ENCODE measurements at regions not wholly inside any gene's neighbourhood (a gene's known extent, or its start where the extent isn't known, plus 50 kb on each side); places are given as distances from the start of the nearest gene placed in this dataset.

DNA sequence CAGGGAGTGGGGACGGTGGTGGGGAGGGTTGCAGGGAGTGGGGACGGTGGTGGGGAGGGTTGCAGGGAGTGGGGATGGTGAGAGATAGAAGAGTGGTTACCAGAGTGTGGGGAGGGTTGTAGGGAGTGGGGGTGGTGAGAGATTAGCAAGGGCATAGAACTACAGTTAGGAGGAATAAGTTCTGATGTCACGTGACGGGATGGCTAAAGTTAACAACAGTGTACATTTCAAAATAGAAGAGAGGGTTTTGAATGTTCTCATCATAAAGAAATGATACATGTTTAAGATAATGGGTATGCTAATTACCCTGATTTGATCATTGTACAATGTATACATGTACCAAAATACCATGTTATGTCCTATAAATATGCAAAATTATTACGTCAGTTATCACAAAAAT is 57.6 kb upstream of the FRMD1 start:
- Mint-ChIP-seq H3K27ac (no peak overlapping the region), H3K4me3 (no peak overlapping the region), H3K36me3 (no peaks in the 10 kb centered on the region), H3K9me3 (peaks cover 0 to 3% (median 0%) of the 10 kb centered on the region in 3 donors), H3K27me3 (peaks cover 9 to 12% of the 10 kb centered on the region in 2 donors), H3K4me1 (no peaks in the 10 kb centered on the region)
- H3K36me3 ChIP-seq (ENCODE audit: control insufficient read depth in 2 of 2, extremely low read depth in 1 of 2, insufficient read depth in 1 of 2, low read length in 1 of 2), result no peaks in the 10 kb centered on the region
- ChIA-PET CTCF (no interaction called here), POLR2A (no interaction called here)
- no peak for DNase-seq
- no peaks in the 10 kb centered on the region for H3K4me1 ChIP-seq (ENCODE audit: control insufficient read depth in 1 of 2, extremely low read depth in 1 of 2, insufficient read depth in 2 of 2, low read length in 2 of 2)
- no peaks in the 10 kb centered on the region for H3K9me3 ChIP-seq
- no peak for ATAC-seq (replicated peaks in 1 of 4)
- no peak overlapping the region for H3K27ac ChIP-seq (ENCODE audit: low read length)
- WGBS (ENCODE audit: insufficient coverage), result 60% methylated on average over 1 of the region's 5 CpGs
- no peak overlapping the region for H3K4me3 ChIP-seq (ENCODE audit: control insufficient read depth in 1 of 2, extremely low read depth in 1 of 2, low read length in 1 of 2)
- peaks cover 3 to 32% of the 10 kb centered on the region in 2 experiments for H3K27me3 ChIP-seq (replicated peaks in 1 of 2; ENCODE audit: control insufficient read depth in 2 of 2, extremely low read depth in 1 of 2, insufficient read depth in 2 of 2, low read length in 1 of 2)

DNA sequence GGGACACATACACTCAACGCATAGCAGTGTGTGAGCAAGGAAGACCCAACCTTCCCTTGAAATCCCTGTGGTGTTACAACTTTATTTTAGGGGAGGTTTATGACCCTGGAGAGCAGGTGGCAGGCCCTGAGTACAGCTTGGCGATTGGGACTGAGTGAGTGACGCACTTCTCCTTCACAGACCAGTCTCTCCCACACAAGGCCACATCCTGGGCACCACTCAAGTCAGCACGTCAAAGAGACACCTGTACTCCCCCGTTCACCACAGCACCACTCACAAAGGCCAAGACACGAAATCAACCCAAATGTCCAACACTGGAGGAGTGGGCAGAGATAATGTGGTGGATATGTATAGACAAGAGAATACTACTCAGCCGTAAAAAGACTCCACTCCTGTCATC is 57.0 kb upstream of the FRMD1 start:
- Histone ChIP-seq H3K9me3 (no peaks in the 10 kb centered on the region), H3K36me3 (ENCODE audit: control insufficient read depth in 2 of 2, extremely low read depth in 1 of 2, insufficient read depth in 1 of 2, low read length in 1 of 2) (no peaks in the 10 kb centered on the region), H3K4me3 (ENCODE audit: control insufficient read depth in 1 of 2, extremely low read depth in 1 of 2, low read length in 1 of 2) (no peak overlapping the region), H3K27me3 (replicated peaks in 1 of 2; ENCODE audit: control insufficient read depth in 2 of 2, extremely low read depth in 1 of 2, insufficient read depth in 2 of 2, low read length in 1 of 2) (peaks cover 3 to 39% of the 10 kb centered on the region in 2 experiments), H3K4me1 (ENCODE audit: control insufficient read depth in 1 of 2, extremely low read depth in 1 of 2, insufficient read depth in 2 of 2, low read length in 2 of 2) (no peaks in the 10 kb centered on the region), H3K27ac (ENCODE audit: low read length) (no peak overlapping the region)
- H3K27ac Mint-ChIP-seq, result no peak overlapping the region
- H3K4me3 Mint-ChIP-seq, result no peak overlapping the region
- DNase-seq, result no peak
- H3K9me3 Mint-ChIP-seq, result peaks cover 0 to 3% (median 0%) of the 10 kb centered on the region in 3 donors
- WGBS (ENCODE audit: insufficient coverage), result no CpG with 5 or more reads among the region's 7 CpGs
- H3K36me3 Mint-ChIP-seq, result no peaks in the 10 kb centered on the region
- POLR2A ChIA-PET, result no interaction called here
- CTCF ChIA-PET, result no interaction called here
- H3K27me3 Mint-ChIP-seq, result peaks cover 9 to 17% of the 10 kb centered on the region in 2 donors
- H3K4me1 Mint-ChIP-seq, result no peaks in the 10 kb centered on the region
- ATAC-seq (replicated peaks in 1 of 4), result no peak

DNA sequence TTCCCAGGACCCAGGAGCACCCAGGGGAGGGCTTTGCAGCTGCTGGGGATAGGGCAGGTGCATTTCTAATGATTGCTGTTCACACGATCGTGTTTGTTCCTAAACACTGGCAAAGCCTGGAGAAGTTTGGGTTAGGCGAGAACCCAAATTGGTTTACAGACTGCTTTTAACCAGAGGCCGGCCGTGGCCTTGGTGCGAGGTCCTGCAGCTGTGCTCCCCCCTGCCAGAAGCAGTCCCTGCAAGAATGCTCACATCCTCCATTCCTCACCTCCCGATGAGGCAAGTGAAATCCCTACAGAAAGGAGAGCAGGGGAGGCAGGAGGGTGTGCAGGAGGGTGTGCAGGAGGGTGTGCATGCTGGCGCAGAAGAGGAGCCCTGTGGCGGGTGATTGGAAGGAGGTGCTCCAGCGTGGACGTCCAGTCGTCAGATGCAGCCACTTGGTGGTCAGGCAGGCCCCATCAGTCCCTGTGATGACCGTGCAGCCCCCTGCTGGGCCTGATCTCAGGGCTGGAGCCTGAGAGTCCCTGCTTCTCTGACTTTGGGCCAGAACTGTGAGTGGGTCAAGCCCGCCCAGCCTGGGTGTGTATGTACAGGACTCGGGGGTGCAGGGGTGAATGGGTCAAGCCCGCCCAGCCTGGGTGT is 55.7 kb upstream of the FRMD1 start:
- no peak for ATAC-seq (replicated peaks in 1 of 4)
- no peaks in the 10 kb centered on the region for H3K9me3 Mint-ChIP-seq
- Histone ChIP-seq H3K9me3 (no peaks in the 10 kb centered on the region), H3K36me3 (ENCODE audit: control insufficient read depth in 2 of 2, extremely low read depth in 1 of 2, insufficient read depth in 1 of 2, low read length in 1 of 2) (no peaks in the 10 kb centered on the region), H3K27me3 (replicated peaks in 1 of 2; ENCODE audit: control insufficient read depth in 2 of 2, extremely low read depth in 1 of 2, insufficient read depth in 2 of 2, low read length in 1 of 2) (peaks cover 3 to 48% of the 10 kb centered on the region in 2 experiments), H3K27ac (ENCODE audit: low read length) (no peak overlapping the region), H3K4me1 (ENCODE audit: control insufficient read depth in 1 of 2, extremely low read depth in 1 of 2, insufficient read depth in 2 of 2, low read length in 2 of 2) (no peaks in the 10 kb centered on the region), H3K4me3 (ENCODE audit: control insufficient read depth in 1 of 2, extremely low read depth in 1 of 2, low read length in 1 of 2) (no peak overlapping the region)
- H3K4me3 Mint-ChIP-seq, result no peak overlapping the region
- H3K27me3 Mint-ChIP-seq, result peaks cover 11 to 17% of the 10 kb centered on the region in 2 donors
- DNase-seq, result no peak
- no peaks in the 10 kb centered on the region for H3K4me1 Mint-ChIP-seq
- ChIA-PET CTCF (no interaction called here), POLR2A (no interaction called here)
- no peak overlapping the region for H3K27ac Mint-ChIP-seq
- H3K36me3 Mint-ChIP-seq, result no peaks in the 10 kb centered on the region
- 90% methylated on average over 11 of the region's 16 CpGs for WGBS (ENCODE audit: insufficient coverage)

DNA sequence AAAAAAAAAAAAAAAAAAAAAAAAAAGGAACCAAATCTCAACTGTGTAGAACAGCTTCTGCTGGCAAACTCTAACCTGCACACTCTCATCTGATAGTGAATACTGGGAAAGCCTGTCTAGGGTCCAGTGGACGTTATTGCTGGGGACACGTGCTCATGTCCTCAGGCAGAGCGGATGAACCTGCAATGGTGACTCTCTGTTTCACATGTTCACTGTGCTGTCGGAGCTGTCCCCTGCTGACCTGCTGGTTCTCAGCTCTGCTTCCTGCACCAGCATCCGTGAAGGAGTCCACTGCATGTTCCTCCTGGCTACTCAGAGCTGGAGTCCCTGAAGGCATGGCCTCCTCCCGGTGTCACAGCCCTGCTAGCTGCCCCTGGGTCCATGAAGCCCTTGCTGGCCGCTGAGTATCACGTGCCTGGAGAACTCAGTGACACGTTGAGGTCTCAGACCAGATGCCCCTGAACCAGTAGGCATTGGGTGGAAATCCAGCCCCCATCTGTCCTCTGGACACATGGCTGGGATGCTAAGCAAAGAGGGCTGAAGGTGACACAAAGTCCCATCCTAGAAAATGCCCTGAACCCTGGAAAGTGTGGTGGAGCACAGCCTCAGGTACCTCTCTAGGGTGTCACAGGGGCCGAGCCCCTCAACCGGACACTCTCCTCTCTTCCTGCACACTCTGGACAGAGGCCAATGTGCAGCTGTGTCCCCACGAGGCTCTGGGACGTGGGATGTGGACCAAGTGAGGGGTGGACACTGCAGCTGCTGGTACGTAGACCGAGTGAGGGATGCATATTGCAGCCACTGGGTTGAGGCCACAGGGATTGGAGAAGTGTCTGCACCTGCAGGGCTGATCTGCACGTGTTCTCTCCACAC is 54.9 kb upstream of the FRMD1 start:
- no peaks in the 10 kb centered on the region for H3K9me3 ChIP-seq
- no peak overlapping the region for H3K4me3 Mint-ChIP-seq

DNA sequence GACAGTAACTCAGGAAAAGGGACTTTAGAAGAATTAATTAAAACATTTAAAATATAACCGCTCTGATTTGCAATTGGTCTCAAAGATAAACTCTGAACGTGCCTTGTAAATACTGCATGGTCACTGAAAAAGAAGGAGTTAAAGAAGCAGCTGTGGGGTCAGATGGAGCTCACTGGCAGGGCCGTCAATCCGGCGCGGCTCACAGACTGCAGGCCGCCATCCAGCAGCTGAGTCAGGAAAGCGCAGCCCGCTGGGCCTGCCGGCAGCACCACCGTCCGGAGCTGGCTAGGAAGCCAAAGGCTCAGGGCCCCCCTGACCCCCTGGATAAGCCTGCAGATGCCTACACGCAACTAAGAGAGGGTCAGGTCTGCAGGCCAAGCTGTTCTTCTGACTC is 54.2 kb upstream of the FRMD1 start:
- Histone ChIP-seq H3K27ac (ENCODE audit: low read length) (no peak overlapping the region), H3K4me3 (ENCODE audit: control insufficient read depth in 1 of 2, extremely low read depth in 1 of 2, low read length in 1 of 2) (no peak overlapping the region), H3K9me3 (no peaks in the 10 kb centered on the region), H3K27me3 (replicated peaks in 1 of 2; ENCODE audit: control insufficient read depth in 2 of 2, extremely low read depth in 1 of 2, insufficient read depth in 2 of 2, low read length in 1 of 2) (peaks cover 3 to 50% of the 10 kb centered on the region in 2 experiments), H3K36me3 (ENCODE audit: control insufficient read depth in 2 of 2, extremely low read depth in 1 of 2, insufficient read depth in 1 of 2, low read length in 1 of 2) (no peaks in the 10 kb centered on the region), H3K4me1 (ENCODE audit: control insufficient read depth in 1 of 2, extremely low read depth in 1 of 2, insufficient read depth in 2 of 2, low read length in 2 of 2) (no peaks in the 10 kb centered on the region)
- ChIA-PET CTCF (interaction anchor here in 1 of 2 donors (0.7 kb wide), 1 partner anchor 1215 kb away, joined by 4 read pairs; no protein-coding TSS in a partner anchor), POLR2A (no interaction called here)
- Mint-ChIP-seq H3K27ac (no peak overlapping the region), H3K9me3 (no peaks in the 10 kb centered on the region), H3K4me1 (no peaks in the 10 kb centered on the region), H3K36me3 (no peaks in the 10 kb centered on the region), H3K4me3 (no peak overlapping the region), H3K27me3 (peaks cover 11 to 17% of the 10 kb centered on the region in 2 donors)
- no peak for DNase-seq
- ATAC-seq (replicated peaks in 1 of 4), result peak in 1 of 4 experiments; percentile 14
- 7% methylated on average over 12 of the region's 13 CpGs for WGBS (ENCODE audit: insufficient coverage)

More for the DNA sequence above, 54.9 kb upstream of the FRMD1 start:
- DNase-seq (no peak), ATAC-seq (replicated peaks in 1 of 4) (no peak)
- Histone ChIP-seq H3K4me1 (ENCODE audit: control insufficient read depth in 1 of 2, extremely low read depth in 1 of 2, insufficient read depth in 2 of 2, low read length in 2 of 2) (no peaks in the 10 kb centered on the region), H3K36me3 (ENCODE audit: control insufficient read depth in 2 of 2, extremely low read depth in 1 of 2, insufficient read depth in 1 of 2, low read length in 1 of 2) (no peaks in the 10 kb centered on the region), H3K4me3 (ENCODE audit: control insufficient read depth in 1 of 2, extremely low read depth in 1 of 2, low read length in 1 of 2) (no peak overlapping the region), H3K27me3 (replicated peaks in 1 of 2; ENCODE audit: control insufficient read depth in 2 of 2, extremely low read depth in 1 of 2, insufficient read depth in 2 of 2, low read length in 1 of 2) (peaks cover 3 to 50% of the 10 kb centered on the region in 2 experiments), H3K27ac (ENCODE audit: low read length) (no peak overlapping the region)
- Mint-ChIP-seq H3K27me3 (peaks cover 11 to 17% of the 10 kb centered on the region in 2 donors), H3K36me3 (no peaks in the 10 kb centered on the region), H3K4me1 (no peaks in the 10 kb centered on the region), H3K27ac (no peak overlapping the region), H3K9me3 (no peaks in the 10 kb centered on the region)
- 64% methylated on average over 14 of the region's 16 CpGs for WGBS (ENCODE audit: insufficient coverage)
- CTCF ChIA-PET, result interaction anchor here in 1 of 2 donors (0.7 kb wide), 1 partner anchor 1216 kb away, joined by 4 read pairs; no protein-coding TSS in a partner anchor
- POLR2A ChIA-PET, result no interaction called here

DNA sequence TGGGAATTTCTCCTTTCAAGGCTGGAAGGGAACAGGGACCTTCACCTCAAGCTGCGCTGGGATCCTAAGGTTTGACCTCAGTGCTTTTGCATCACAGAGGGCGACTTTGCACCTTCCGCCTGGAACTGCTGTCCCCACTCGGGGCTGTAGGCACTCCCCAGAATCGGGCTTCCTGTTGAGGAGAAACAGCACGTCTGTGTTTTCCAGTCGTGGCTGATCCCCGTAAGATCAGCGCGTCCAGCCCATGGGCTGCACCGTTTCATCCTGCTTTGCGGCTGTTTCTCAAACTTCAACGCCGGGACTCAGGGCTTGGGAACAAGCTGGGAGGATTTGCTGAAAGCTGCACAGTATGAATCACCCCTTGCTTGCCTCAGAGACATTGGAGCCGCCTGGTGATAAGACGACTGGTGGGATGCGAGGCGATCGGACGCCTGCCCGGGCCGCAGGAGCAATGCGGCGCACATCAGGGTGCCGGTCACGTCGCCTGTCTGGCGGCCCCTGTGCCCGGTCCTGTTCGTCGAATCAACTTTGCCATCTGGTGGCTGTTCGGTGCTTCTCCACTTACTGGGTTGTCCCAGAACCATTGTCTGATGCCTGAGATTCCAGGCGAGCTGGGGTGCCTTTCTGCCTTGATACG is 53.6 kb upstream of the FRMD1 start:
- Histone ChIP-seq H3K4me1 (ENCODE audit: control insufficient read depth in 1 of 2, extremely low read depth in 1 of 2, insufficient read depth in 2 of 2, low read length in 2 of 2) (no peaks in the 10 kb centered on the region), H3K4me3 (ENCODE audit: control insufficient read depth in 1 of 2, extremely low read depth in 1 of 2, low read length in 1 of 2) (no peak overlapping the region), H3K36me3 (ENCODE audit: control insufficient read depth in 2 of 2, extremely low read depth in 1 of 2, insufficient read depth in 1 of 2, low read length in 1 of 2) (no peaks in the 10 kb centered on the region), H3K27me3 (replicated peaks in 1 of 2; ENCODE audit: control insufficient read depth in 2 of 2, extremely low read depth in 1 of 2, insufficient read depth in 2 of 2, low read length in 1 of 2) (peaks cover 3 to 50% of the 10 kb centered on the region in 2 experiments), H3K27ac (ENCODE audit: low read length) (no peak overlapping the region), H3K9me3 (no peaks in the 10 kb centered on the region)
- Mint-ChIP-seq H3K9me3 (no peaks in the 10 kb centered on the region), H3K27ac (no peak overlapping the region), H3K27me3 (peaks cover 11 to 17% of the 10 kb centered on the region in 2 donors), H3K4me1 (no peaks in the 10 kb centered on the region), H3K4me3 (no peak overlapping the region), H3K36me3 (no peaks in the 10 kb centered on the region)
- ChIA-PET POLR2A (no interaction called here), CTCF (interaction anchor here in 1 of 2 donors (0.7 kb wide), 1 partner anchor 1215 kb away, joined by 4 read pairs; no protein-coding TSS in a partner anchor)
- 27% methylated on average over 32 of the region's 34 CpGs for WGBS (ENCODE audit: insufficient coverage)
- no peak for ATAC-seq (replicated peaks in 1 of 4)
- DNase-seq, result no peak

All from T-cell (primary cell).